ENCODE measurements at regions not wholly inside any gene's neighbourhood (a gene's known extent, or its start where the extent isn't known, plus 50 kb on each side); places are given as distances from the start of the nearest gene placed in this dataset.

- H3K4me1 Mint-ChIP-seq (ENCODE audit: low read depth) = no peaks in the 10 kb centered on the region
- Histone ChIP-seq H3K4me3 (ENCODE audit: low read length) (no peak overlapping the region), H3K4me1 (ENCODE audit: insufficient read depth, low read length) (no peaks in the 10 kb centered on the region), H3K36me3 (ENCODE audit: insufficient read depth, low read length) (no peaks in the 10 kb centered on the region), H3K27me3 (ENCODE audit: control insufficient read depth in 1 of 2, insufficient read depth in 2 of 2, low read length in 2 of 2) (no peaks in the 10 kb centered on the region), H3K9me3 (ENCODE audit: control insufficient read depth in 1 of 2, insufficient read depth in 1 of 2, low read length in 2 of 2) (no peaks in the 10 kb centered on the region), H3K27ac (ENCODE audit: low read depth in 1 of 2, low read length in 2 of 2) (no peak overlapping the region)
- ATAC-seq (ENCODE audit: poor library complexity) (no peak), DNase-seq (no peak)
- no peaks in the 10 kb centered on the region for H3K27me3 Mint-ChIP-seq
- intact Hi-C loops (cut with DNase I, micrococcal nuclease) = no loop called here
- ChIA-PET CTCF (no interaction called here), POLR2A (no interaction called here)
- no peak for TF ChIP-seq CTCF (IDR thresholded peaks at IDR 0.05)
- peaks cover 4% of the 10 kb centered on the region for H3K9me3 Mint-ChIP-seq
- no peak overlapping the region for H3K27ac Mint-ChIP-seq
- no peaks in the 10 kb centered on the region for H3K36me3 Mint-ChIP-seq (ENCODE audit: low read depth)
- no peak overlapping the region for H3K4me3 Mint-ChIP-seq
These were observed 319.3 kb upstream of the MMADHC start for GRCh38 chr2:149906886-149907285.

GRCh38 chr2:149904352-149905175 is 317.0 kb upstream of the MMADHC start:
- Histone ChIP-seq H3K36me3 (ENCODE audit: insufficient read depth, low read length) (no peaks in the 10 kb centered on the region), H3K9me3 (ENCODE audit: control insufficient read depth in 1 of 2, insufficient read depth in 1 of 2, low read length in 2 of 2) (no peaks in the 10 kb centered on the region), H3K4me3 (ENCODE audit: low read length) (no peak overlapping the region), H3K4me1 (ENCODE audit: insufficient read depth, low read length) (no peaks in the 10 kb centered on the region), H3K27ac (ENCODE audit: low read depth in 1 of 2, low read length in 2 of 2) (no peak overlapping the region), H3K27me3 (ENCODE audit: control insufficient read depth in 1 of 2, insufficient read depth in 2 of 2, low read length in 2 of 2) (no peaks in the 10 kb centered on the region)
- Mint-ChIP-seq H3K4me3 (no peak overlapping the region), H3K27ac (no peak overlapping the region), H3K27me3 (no peaks in the 10 kb centered on the region), H3K9me3 (no peaks in the 10 kb centered on the region), H3K4me1 (ENCODE audit: low read depth) (no peaks in the 10 kb centered on the region), H3K36me3 (ENCODE audit: low read depth) (no peaks in the 10 kb centered on the region)
- ATAC-seq (ENCODE audit: poor library complexity) = no peak
- intact Hi-C loops (cut with DNase I, micrococcal nuclease) = no loop called here
- TF ChIP-seq CTCF (IDR thresholded peaks at IDR 0.05) = no peak
- CTCF ChIA-PET = no interaction called here
- POLR2A ChIA-PET = no interaction called here
- no peak for DNase-seq

GRCh38 chr2:149903626-149904025 is 316.1 kb upstream of the MMADHC start:
- H3K36me3 Mint-ChIP-seq (ENCODE audit: low read depth) = no peaks in the 10 kb centered on the region
- H3K9me3 Mint-ChIP-seq = no peaks in the 10 kb centered on the region
- intact Hi-C loops (cut with DNase I, micrococcal nuclease) = no loop called here
- Histone ChIP-seq H3K4me3 (ENCODE audit: low read length) (no peak overlapping the region), H3K27me3 (ENCODE audit: control insufficient read depth in 1 of 2, insufficient read depth in 2 of 2, low read length in 2 of 2) (no peaks in the 10 kb centered on the region), H3K27ac (ENCODE audit: low read depth in 1 of 2, low read length in 2 of 2) (no peak overlapping the region), H3K9me3 (ENCODE audit: control insufficient read depth in 1 of 2, insufficient read depth in 1 of 2, low read length in 2 of 2) (no peaks in the 10 kb centered on the region), H3K36me3 (ENCODE audit: insufficient read depth, low read length) (no peaks in the 10 kb centered on the region), H3K4me1 (ENCODE audit: insufficient read depth, low read length) (no peaks in the 10 kb centered on the region)
- H3K4me1 Mint-ChIP-seq (ENCODE audit: low read depth) = no peaks in the 10 kb centered on the region
- no peak overlapping the region for H3K27ac Mint-ChIP-seq
- ATAC-seq (ENCODE audit: poor library complexity) = no peak
- no peak overlapping the region for H3K4me3 Mint-ChIP-seq
- no peak for TF ChIP-seq CTCF (IDR thresholded peaks at IDR 0.05)
- H3K27me3 Mint-ChIP-seq = no peaks in the 10 kb centered on the region
- no peak for DNase-seq
- ChIA-PET POLR2A (no interaction called here), CTCF (no interaction called here)

Measured in CD4-positive, alpha-beta T cell (primary cell).